ENCODE measurements at regions not wholly inside any gene's neighbourhood (a gene's known extent, or its start where the extent isn't known, plus 50 kb on each side); places are given as distances from the start of the nearest gene placed in this dataset.

- no peaks in the 10 kb centered on the region for H3K36me3 ChIP-seq
- no peak overlapping the region for H3K27ac ChIP-seq
- H3K4me1 ChIP-seq (ENCODE audit: low read depth), result peaks cover 37% of the 10 kb centered on the region
- no peaks in the 10 kb centered on the region for H3K9me3 ChIP-seq (ENCODE audit: low read depth)
- no peaks in the 10 kb centered on the region for H3K27me3 ChIP-seq
- H3K4me3 ChIP-seq, result no peak overlapping the region
- no peak for DNase-seq (ENCODE audit: low read depth in 1 of 2, low spot score in 1 of 2)
- no peak for TF ChIP-seq CTCF (IDR thresholded peaks at IDR 0.05; ENCODE audit: low read depth, low read length)
Measured at GRCh38 chr5:56479696-56480077, 246.6 kb upstream of the ANKRD55 start.

- Histone ChIP-seq H3K4me1 (ENCODE audit: low read depth) (peaks cover 37% of the 10 kb centered on the region), H3K4me3 (no peak overlapping the region), H3K27me3 (no peaks in the 10 kb centered on the region), H3K36me3 (no peaks in the 10 kb centered on the region), H3K27ac (no peak overlapping the region), H3K9me3 (ENCODE audit: low read depth) (no peaks in the 10 kb centered on the region)
- no peak for TF ChIP-seq CTCF (IDR thresholded peaks at IDR 0.05; ENCODE audit: low read depth, low read length)
- no peak for DNase-seq (ENCODE audit: low read depth in 1 of 2, low spot score in 1 of 2)
Measured at GRCh38 chr5:56479126-56479525, 246.0 kb upstream of the ANKRD55 start.

- H3K4me1 ChIP-seq (ENCODE audit: low read depth), result peaks cover 37% of the 10 kb centered on the region
- TF ChIP-seq CTCF (IDR thresholded peaks at IDR 0.05; ENCODE audit: low read depth, low read length), result no peak
- no peaks in the 10 kb centered on the region for H3K9me3 ChIP-seq (ENCODE audit: low read depth)
- no peaks in the 10 kb centered on the region for H3K36me3 ChIP-seq
- DNase-seq (ENCODE audit: low read depth in 1 of 2, low spot score in 1 of 2), result no peak
- H3K4me3 ChIP-seq, result no peak overlapping the region
- no peaks in the 10 kb centered on the region for H3K27me3 ChIP-seq
- no peak overlapping the region for H3K27ac ChIP-seq
Measured at GRCh38 chr5:56478062-56478461, 244.9 kb upstream of the ANKRD55 start.

- no peak overlapping the region for H3K27ac ChIP-seq
- TF ChIP-seq CTCF (IDR thresholded peaks at IDR 0.05; ENCODE audit: low read depth, low read length), result no peak
- H3K9me3 ChIP-seq (ENCODE audit: low read depth), result no peaks in the 10 kb centered on the region
- H3K4me1 ChIP-seq (ENCODE audit: low read depth), result peaks cover 35% of the 10 kb centered on the region
- no peak for DNase-seq (ENCODE audit: low read depth in 1 of 2, low spot score in 1 of 2)
- H3K27me3 ChIP-seq, result no peaks in the 10 kb centered on the region
- H3K4me3 ChIP-seq, result no peak overlapping the region
- no peaks in the 10 kb centered on the region for H3K36me3 ChIP-seq
Measured at GRCh38 chr5:56476487-56476856, 243.3 kb upstream of the ANKRD55 start.

GRCh38 chr5:56475689-56476486 is 242.8 kb upstream of the ANKRD55 start:
- DNase-seq (ENCODE audit: low read depth in 1 of 2, low spot score in 1 of 2), result no peak
- Histone ChIP-seq H3K4me1 (ENCODE audit: low read depth) (peaks cover 29% of the 10 kb centered on the region), H3K36me3 (no peaks in the 10 kb centered on the region), H3K9me3 (ENCODE audit: low read depth) (no peaks in the 10 kb centered on the region), H3K27ac (no peak overlapping the region), H3K4me3 (no peak overlapping the region), H3K27me3 (no peaks in the 10 kb centered on the region)
- no peak for TF ChIP-seq CTCF (IDR thresholded peaks at IDR 0.05; ENCODE audit: low read depth, low read length)
